HUES6 (cell line): ENCODE measurements at regions not wholly inside any gene's neighbourhood (a gene's known extent, or its start where the extent isn't known, plus 50 kb on each side); places are given as distances from the start of the nearest gene placed in this dataset.
"Not testable (repeated sequence)": the region's sequence is repeated elsewhere in the genome, so short reads cannot be mapped to it uniquely, and the experiment has no call there.

Experiments
- H3K27ac ChIP-seq: 2 replicates; pipeline ENCODE4 v1.7.0; 2013; ENCODE audit warnings: low read depth, mild to moderate bottlenecking, low read length, inconsistent platforms
- H3K27me3 ChIP-seq: 2 replicates; pipeline ENCODE4 v1.6.1; 2013; ENCODE audit warnings: low read length; ENCODE audit not compliant: control insufficient read depth, insufficient read depth
- H3K36me3 ChIP-seq: 2 replicates; pipeline ENCODE4 v1.6.1; 2013; ENCODE audit warnings: low read length; ENCODE audit not compliant: control insufficient read depth, insufficient read depth
- H3K4me1 ChIP-seq: 2 replicates; pipeline ENCODE4 v1.6.1; 2013; ENCODE audit warnings: low read length; ENCODE audit not compliant: control insufficient read depth, insufficient read depth
- H3K4me3 ChIP-seq: 2 replicates; pipeline ENCODE4 v1.5.1; 2013; ENCODE audit warnings: low read depth, low read length
- H3K9ac ChIP-seq: one replicate; pipeline ENCODE4 v1.6.1; 2013; ENCODE audit warnings: mild to moderate bottlenecking, low read length
- H3K9me3 ChIP-seq: 2 replicates; pipeline ENCODE4 v1.6.1; 2013; ENCODE audit warnings: low read depth, low read length; ENCODE audit not compliant: control insufficient read depth, insufficient read depth

DNA sequence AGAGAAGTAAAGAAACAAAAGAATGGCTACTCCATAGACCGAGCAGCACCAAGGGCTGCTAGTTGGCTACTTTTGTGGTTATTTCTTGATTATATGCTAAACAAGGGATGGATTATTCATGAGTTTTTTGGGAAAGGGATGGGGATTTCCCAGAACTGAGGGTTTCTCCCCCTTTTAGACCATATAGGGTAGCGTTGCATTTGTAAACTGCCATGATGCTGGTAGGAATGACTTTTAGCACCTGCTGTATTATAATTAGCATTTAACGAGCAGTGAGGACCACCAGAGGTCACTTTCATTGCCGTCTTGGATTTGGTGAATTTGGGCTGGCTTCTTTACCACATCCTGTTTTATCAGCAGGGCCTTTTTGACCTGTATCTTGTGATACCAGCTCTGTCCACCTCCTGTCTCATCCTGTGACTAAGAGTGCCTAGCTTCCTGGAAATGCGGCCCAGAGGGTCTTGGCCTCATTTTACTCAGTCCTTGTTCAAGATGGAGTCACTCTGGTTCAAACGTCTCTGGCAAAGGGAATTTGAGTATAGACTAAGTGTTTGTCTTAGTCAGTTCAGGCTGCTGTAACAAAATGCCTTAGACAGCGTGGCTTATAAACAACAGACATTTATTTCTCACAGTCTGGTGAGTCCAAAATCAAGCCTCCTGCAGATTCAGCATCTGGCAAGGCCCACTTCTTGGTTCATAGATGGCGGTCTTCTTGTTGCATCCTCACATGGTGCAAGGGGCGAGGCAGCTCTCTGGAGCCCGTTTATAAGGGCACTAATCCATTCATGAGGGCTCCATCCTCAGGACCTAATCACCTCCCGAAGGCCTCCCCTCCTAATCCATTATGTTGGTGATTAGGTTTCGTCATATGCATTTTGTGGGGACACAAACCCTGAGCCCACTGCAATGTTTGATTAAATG is 348.3 kb upstream of the SFSWAP start:
- Histone ChIP-seq H3K9ac (no peak overlapping the region), H3K36me3 (no peaks in the 10 kb centered on the region), H3K27ac (no peak overlapping the region), H3K27me3 (peaks cover 4% of the 10 kb centered on the region; the same call in 1 of the 2 replicates), H3K4me3 (no peak overlapping the region), H3K4me1 (no peaks in the 10 kb centered on the region), H3K9me3 (no peaks in the 10 kb centered on the region)

DNA sequence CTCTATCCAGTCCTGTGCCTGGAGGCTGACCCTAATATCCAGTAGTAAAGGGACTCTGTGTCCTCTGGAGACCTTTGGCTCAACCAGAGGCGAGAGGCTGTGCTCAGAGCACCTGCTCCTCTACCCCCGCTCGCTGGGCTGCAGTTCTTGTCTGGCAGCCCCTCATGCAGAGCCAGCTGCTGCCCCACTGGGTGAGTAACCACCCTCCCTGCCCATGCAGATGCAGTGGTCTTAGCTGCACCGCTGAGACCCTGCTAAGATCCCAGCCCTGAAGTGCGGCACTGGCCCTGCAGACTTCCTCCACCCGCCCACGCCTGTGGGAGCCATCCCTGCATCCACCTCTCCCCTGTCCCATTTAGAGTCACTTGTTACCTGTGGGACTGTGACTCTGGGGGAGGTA is 347.5 kb upstream of the SFSWAP start:
- Histone ChIP-seq H3K9ac (no peak overlapping the region), H3K9me3 (no peaks in the 10 kb centered on the region), H3K36me3 (no peaks in the 10 kb centered on the region), H3K4me3 (no peak overlapping the region), H3K4me1 (no peaks in the 10 kb centered on the region), H3K27ac (no peak overlapping the region), H3K27me3 (peaks cover 4% of the 10 kb centered on the region; the same call in 1 of the 2 replicates)

DNA sequence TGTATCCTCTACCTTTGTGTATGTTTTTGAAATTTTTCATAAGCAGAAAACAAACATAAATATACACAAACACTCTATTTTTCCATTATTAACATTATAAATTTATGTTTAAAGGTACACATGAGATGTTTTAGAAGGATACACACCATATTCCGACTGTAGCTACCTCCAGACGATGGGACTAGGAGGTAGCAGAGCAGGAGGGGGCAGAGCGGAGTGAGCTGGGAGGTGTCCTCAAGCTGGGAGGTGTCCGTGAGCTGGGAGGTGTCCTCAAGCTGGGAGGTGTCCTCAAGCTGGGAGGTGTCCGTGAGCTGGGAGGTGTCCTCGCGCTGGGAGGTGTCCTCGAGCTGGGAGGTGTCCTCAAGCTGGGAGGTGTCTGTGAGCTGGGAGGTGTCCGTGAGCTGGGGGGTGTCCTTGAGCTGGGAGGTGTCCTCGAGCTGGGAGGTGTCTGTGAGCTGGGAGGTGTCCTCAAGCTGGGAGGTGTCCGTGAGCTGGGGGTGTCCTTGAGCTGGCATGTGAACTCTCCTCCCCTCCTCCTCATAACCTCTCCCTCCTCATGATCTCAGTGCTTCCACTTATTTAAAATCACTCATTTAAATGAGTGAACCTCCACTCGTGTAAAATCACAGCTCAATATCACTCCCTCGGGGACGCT is 346.9 kb upstream of the SFSWAP start:
- no peaks in the 10 kb centered on the region for H3K9me3 ChIP-seq
- no peak overlapping the region for H3K9ac ChIP-seq
- no peaks in the 10 kb centered on the region for H3K4me1 ChIP-seq
- no peaks in the 10 kb centered on the region for H3K36me3 ChIP-seq
- peaks cover 4% of the 10 kb centered on the region; the same call in 1 of the 2 replicates for H3K27me3 ChIP-seq
- no peak overlapping the region for H3K27ac ChIP-seq
- H3K4me3 ChIP-seq: no peak overlapping the region

DNA sequence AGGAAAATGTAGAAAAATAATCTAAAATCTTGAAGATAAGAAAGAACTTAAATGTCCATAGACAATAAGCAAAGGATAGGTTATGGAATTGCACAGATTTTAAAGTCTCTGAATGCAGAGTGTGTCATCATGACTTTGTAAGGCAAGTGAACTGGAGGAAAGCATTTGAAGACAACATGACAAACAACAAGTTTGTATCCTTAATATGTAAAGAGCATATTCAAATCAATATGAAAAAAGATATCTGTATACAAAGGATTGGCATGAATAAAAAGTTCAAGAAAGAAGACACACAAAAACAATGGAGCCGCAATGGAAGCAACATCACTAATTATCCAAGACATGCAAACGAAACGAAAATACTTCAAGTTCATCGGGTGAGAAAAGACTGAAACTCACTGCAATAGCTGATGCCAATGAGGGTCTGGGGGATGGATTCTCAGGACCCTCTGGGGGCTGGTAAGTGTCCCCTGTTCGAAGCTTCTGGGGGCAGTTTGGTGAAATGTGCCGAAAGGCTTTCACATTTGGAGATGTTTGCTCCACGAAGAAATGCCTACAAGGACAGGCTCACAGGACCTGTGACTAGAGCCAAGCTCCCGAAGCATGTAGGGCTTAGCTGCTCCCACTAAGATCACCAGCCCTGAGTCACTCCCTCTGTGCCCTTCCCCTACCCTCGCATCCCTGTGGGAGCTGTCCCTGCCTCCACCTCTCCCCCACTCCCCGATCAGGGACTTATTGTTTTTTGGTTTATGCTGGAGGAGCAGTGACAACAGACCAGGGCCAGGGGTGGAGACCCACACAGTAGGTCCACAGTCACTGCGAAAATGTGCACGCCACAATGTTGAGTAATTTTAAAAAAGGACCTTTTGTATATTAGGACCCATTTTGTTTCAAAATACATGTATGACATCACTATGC is 345.7 kb upstream of the SFSWAP start:
- no peak overlapping the region for H3K4me3 ChIP-seq
- H3K4me1 ChIP-seq: no peaks in the 10 kb centered on the region
- no peak overlapping the region for H3K27ac ChIP-seq
- H3K36me3 ChIP-seq: no peaks in the 10 kb centered on the region
- H3K9me3 ChIP-seq: no peaks in the 10 kb centered on the region
- no peak overlapping the region for H3K9ac ChIP-seq
- peaks cover 4% of the 10 kb centered on the region; the same call in 1 of the 2 replicates for H3K27me3 ChIP-seq

DNA sequence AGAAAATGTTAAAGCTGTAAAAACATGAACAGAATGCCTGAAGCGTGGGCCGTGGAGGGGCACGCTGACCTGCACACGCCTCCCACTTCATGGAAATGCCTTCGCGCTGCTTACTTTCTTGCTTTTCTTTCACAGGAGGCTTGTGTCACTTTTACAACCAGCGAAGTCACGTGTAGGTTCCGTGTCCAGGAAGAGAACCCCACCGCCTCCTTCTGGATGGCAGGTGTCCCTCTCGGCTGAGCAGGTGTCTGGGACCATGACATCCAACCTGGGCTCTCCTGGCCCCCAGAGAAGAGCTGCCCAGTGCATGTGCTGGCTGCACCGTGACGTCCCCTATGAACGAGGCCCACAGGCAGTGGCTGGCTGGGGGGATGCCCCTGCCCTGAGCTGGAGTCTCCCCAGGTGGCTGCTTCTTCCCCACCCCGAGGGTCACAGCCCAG is 345.0 kb upstream of the SFSWAP start:
- peaks cover 4% of the 10 kb centered on the region; the same call in 1 of the 2 replicates for H3K27me3 ChIP-seq
- no peaks in the 10 kb centered on the region for H3K4me1 ChIP-seq
- no peaks in the 10 kb centered on the region for H3K36me3 ChIP-seq
- H3K27ac ChIP-seq: no peak overlapping the region
- no peak overlapping the region for H3K9ac ChIP-seq
- H3K4me3 ChIP-seq: no peak overlapping the region
- H3K9me3 ChIP-seq: no peaks in the 10 kb centered on the region

DNA sequence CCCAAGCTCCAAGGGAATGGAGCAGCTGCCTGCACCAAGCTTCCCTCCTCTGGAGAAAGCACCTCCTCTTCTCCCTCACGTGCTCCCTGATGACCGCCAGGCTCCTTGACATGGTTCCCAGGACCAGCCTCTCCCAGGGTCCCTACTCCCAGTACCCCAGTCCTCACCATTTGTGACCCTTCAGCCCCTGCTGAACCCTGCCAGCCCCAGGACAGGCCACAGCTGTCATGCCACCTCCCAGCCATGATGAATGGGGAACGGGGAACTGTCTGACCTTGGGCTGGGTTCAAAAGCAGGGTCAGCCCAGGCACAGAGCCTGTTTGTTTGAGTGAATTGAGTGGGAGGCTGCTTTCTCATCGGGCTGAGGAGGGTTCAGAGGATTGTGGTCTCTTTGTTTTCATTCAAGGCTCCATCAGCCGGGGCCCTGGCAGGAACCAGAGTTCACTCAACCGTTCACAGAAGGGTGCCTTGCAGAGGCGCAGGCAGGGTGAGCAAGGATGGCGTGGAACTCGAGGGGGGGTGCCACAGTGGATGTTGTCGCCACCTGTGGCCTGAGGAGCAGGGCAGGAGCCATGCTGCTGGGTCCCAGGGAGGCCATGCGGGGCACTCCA is 344.5 kb upstream of the SFSWAP start:
- no peak overlapping the region for H3K9ac ChIP-seq
- no peaks in the 10 kb centered on the region for H3K36me3 ChIP-seq
- H3K4me1 ChIP-seq: no peaks in the 10 kb centered on the region
- no peaks in the 10 kb centered on the region for H3K9me3 ChIP-seq
- H3K27me3 ChIP-seq: peaks cover 4% of the 10 kb centered on the region; the same call in 1 of the 2 replicates
- no peak overlapping the region for H3K4me3 ChIP-seq
- H3K27ac ChIP-seq: no peak overlapping the region

DNA sequence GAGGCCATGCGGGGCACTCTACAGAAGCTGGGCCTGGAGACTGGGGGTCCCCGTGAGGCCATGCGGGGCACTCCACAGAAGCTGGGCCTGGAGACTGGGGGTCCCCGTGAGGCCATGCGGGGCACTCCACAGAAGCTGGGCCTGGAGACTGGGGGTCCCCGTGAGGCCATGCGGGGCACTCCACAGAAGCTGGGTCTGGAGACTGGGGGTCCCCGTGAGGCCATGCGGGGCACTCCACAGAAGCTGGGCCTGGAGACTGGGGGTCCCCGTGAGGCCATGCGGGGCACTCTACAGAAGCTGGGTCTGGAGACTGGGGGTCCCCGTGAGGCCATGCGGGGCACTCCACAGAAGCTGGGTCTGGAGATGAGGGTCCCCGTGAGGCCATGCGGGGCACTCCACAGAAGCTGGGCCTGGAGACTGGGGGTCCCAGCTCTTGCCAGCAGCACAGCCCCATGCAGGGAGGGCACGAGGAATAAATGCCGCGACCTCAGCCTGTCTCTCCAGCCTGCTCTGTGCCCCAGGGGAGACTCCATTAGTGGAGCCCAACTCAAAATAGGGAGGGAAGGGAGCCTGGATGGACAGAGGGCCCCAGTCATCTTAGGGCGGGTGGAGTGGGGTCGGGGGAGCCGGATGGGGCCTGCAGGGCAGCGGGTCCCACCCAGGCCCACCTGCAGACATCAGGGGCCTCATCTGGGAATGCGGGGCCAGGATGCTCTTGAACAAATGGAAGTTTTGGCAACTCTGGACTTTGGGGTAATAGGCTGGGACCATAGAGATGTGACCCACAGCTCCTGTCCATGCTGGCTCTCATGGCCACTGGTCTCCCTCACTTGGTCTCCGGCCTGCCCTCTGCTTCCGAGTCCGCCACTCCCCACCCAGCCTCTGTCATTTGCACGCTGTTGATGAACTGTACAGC is 343.6 kb upstream of the SFSWAP start:
- not testable (repeated sequence) for H3K27ac ChIP-seq, H3K36me3 ChIP-seq, H3K27me3 ChIP-seq, H3K9ac ChIP-seq, H3K4me1 ChIP-seq, H3K4me3 ChIP-seq, H3K9me3 ChIP-seq

DNA sequence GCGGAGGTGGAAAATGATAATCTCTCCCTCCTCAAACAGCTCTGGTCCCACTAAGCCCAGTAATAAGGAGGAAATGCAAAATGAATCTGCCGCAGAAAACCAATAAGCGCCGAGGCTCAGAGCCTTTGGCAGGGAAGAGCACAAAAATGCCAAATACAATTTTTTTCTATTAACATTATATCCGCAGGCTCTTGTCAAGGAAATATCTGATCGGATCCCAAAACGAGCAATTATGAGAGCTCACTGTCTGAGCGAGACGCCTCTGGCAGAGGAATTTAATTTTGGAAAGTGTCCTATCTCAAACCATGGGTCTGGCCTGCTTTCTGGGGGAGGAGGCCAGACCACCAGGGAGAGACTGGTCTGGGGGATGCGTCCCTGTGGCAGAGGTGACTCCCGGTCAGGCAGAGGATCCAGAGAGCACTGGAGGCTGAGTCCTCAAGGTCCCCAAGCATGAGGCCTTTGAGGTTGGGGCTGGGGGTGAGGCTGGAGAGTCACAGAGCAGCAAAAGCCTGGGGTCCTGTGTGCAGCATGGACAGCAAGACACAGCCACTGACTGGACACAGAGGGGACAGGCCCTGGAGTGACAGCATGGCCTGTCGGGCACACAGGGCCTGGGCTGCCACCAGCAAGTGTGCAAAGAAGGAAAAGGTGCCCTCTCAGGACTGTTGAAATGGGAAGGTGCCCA is 342.8 kb upstream of the SFSWAP start:
- Histone ChIP-seq H3K4me1 (no peaks in the 10 kb centered on the region), H3K36me3 (no peaks in the 10 kb centered on the region), H3K9ac (no peak overlapping the region), H3K9me3 (no peaks in the 10 kb centered on the region), H3K27ac (no peak overlapping the region), H3K4me3 (no peak overlapping the region), H3K27me3 (no peaks in the 10 kb centered on the region; the same call in 1 of the 2 replicates)

DNA sequence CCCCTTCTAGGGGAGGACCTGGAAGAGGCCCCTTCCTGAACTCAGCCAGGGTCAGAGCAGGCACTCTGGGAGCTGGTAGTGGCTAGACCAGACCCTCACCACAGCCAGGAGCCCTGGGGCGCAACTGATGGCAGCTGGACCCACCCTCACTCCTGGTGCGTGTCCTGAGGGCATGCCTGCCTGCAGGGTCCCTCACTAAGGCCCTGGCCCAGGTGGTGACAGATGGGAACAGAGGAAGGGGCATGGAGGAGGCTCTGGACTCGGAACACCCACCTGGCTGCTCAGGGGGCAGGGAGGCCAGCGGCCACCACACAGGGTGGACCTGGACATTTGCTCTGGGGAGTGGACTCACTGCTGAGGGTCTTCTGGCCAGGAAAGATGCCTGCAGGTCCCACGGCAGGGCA is 342.2 kb upstream of the SFSWAP start:
- Histone ChIP-seq H3K4me1 (no peaks in the 10 kb centered on the region), H3K9ac (no peak overlapping the region), H3K27ac (no peak overlapping the region)

More for the DNA sequence above, 342.2 kb upstream of the SFSWAP start:
- Histone ChIP-seq H3K27me3 (no peaks in the 10 kb centered on the region; the same call in 1 of the 2 replicates), H3K4me3 (no peak overlapping the region), H3K9me3 (no peaks in the 10 kb centered on the region), H3K36me3 (no peaks in the 10 kb centered on the region)
